Mesothelial cell of epicardium (in vitro differentiated cells): ENCODE measurements at regions not wholly inside any gene's neighbourhood (a gene's known extent, or its start where the extent isn't known, plus 50 kb on each side); places are given as distances from the start of the nearest gene placed in this dataset.

Experiments
- DNase-seq, 2 experiments: peaks; one replicate each; pipeline ENCODE4 v3.0.0; 2021; ENCODE audit warnings: low spot score in 2 of 2; ENCODE audit not compliant: unreplicated experiment in 2 of 2
- H3K27ac Mint-ChIP-seq: 2 replicates; pipeline ENCODE4 v1.8.0; 2021; ENCODE audit warnings: mixed read lengths
- H3K27me3 Mint-ChIP-seq: 2 replicates; pipeline ENCODE4 v1.8.0; 2021; ENCODE audit warnings: low read depth, mixed read lengths
- H3K36me3 Mint-ChIP-seq: 2 replicates; pipeline ENCODE4 v1.8.0; 2021; ENCODE audit warnings: mixed read lengths
- H3K4me1 Mint-ChIP-seq: 2 replicates; pipeline ENCODE4 v1.8.0; 2021; ENCODE audit warnings: mixed read lengths
- H3K4me3 Mint-ChIP-seq: 2 replicates; pipeline ENCODE4 v1.8.0; 2021; ENCODE audit warnings: mild to moderate bottlenecking, moderate library complexity, mixed read lengths
- H3K9me3 Mint-ChIP-seq: 2 replicates; pipeline ENCODE4 v1.8.0; 2021; ENCODE audit warnings: mixed read lengths
- TF ChIP-seq, protein P1 (sequence below): fragments of 200-600 bp; sonication (generic); IDR thresholded peaks from one replicate; pipeline ENCODE4 v1.5.0; 2021; ENCODE audit warnings: antibody characterized with exemption; ENCODE audit not compliant: unreplicated experiment

DNA sequence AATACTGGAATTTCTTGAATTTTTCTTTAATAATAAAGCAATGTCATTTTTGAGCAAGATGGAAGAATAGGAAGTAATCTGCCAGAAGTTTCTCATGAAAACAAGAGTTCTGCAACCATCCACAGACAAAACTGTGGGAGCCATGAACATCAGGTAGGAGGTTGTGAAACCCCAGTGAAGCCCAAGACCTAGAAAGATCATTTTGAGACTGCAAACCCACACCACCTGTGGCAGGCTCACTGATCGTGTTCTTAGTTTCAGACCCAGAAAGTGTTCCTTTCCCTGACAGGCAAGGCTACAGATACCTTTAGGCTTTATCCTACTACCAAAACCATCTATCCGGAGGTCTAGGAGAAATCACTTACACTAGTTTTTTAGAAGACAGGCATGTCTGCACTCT, 2189.8 kb upstream of the PCDH20 start:
- Mint-ChIP-seq H3K27ac (no peak overlapping the region), H3K4me3 (no peak overlapping the region), H3K36me3 (peaks cover 6% of the 10 kb centered on the region), H3K27me3 (no peaks in the 10 kb centered on the region), H3K4me1 (no peaks in the 10 kb centered on the region), H3K9me3 (peaks cover 48% of the 10 kb centered on the region)
- no peak for DNase-seq
- TF ChIP-seq, protein P1, sequence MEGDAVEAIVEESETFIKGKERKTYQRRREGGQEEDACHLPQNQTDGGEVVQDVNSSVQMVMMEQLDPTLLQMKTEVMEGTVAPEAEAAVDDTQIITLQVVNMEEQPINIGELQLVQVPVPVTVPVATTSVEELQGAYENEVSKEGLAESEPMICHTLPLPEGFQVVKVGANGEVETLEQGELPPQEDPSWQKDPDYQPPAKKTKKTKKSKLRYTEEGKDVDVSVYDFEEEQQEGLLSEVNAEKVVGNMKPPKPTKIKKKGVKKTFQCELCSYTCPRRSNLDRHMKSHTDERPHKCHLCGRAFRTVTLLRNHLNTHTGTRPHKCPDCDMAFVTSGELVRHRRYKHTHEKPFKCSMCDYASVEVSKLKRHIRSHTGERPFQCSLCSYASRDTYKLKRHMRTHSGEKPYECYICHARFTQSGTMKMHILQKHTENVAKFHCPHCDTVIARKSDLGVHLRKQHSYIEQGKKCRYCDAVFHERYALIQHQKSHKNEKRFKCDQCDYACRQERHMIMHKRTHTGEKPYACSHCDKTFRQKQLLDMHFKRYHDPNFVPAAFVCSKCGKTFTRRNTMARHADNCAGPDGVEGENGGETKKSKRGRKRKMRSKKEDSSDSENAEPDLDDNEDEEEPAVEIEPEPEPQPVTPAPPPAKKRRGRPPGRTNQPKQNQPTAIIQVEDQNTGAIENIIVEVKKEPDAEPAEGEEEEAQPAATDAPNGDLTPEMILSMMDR = no peak

DNA sequence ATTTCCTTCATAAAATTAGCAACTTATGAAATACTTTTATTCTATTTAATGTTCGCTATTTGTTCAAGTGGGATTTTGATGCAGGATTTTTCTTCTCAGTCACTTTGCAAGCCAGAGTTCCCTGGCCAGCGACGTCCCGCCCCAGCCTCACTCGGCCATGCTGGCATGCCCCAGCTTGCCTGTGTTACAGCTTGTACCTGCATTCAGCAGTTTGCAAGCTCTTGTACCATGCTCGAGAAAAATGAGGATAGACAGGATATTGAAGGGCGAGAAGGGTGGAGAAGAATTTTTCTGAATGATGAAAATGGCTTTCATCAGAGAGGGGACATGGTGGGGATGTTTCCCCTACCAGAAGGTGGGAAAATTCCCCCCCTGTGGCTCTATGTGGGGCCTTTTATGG, 2180.2 kb upstream of the PCDH20 start:
- Mint-ChIP-seq H3K4me1 (no peaks in the 10 kb centered on the region), H3K27ac (no peak overlapping the region), H3K9me3 (no peaks in the 10 kb centered on the region), H3K27me3 (no peaks in the 10 kb centered on the region), H3K4me3 (no peak overlapping the region), H3K36me3 (no peaks in the 10 kb centered on the region)
- DNase-seq = no peak
- TF ChIP-seq, protein P1 = no peak

DNA sequence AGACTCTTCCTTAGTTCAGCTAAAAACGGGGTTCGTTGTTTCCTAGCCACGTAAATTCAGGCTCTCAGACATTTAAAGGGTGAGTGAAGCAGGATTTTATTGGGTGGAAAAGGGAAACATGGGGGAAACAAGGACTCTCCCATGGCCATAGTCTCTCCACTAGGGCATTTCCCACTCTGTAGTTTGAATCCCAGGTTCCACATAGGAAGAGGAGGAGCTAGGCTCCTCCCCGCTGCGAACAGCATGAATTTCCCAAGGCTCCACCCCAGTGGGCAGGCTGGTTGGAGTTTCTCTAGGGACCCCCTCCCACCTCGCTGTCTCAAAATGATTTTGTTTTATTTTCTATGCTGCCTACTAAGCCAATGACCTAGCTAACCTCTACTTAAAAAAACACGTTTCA, 2170.8 kb upstream of the PCDH20 start:
- Mint-ChIP-seq H3K4me1 (peaks cover 5% of the 10 kb centered on the region), H3K36me3 (peaks cover 4% of the 10 kb centered on the region), H3K27ac (no peak overlapping the region), H3K27me3 (no peaks in the 10 kb centered on the region), H3K9me3 (peaks cover 15% of the 10 kb centered on the region), H3K4me3 (no peak overlapping the region)
- TF ChIP-seq, protein P1 = no peak
- DNase-seq = no peak

DNA sequence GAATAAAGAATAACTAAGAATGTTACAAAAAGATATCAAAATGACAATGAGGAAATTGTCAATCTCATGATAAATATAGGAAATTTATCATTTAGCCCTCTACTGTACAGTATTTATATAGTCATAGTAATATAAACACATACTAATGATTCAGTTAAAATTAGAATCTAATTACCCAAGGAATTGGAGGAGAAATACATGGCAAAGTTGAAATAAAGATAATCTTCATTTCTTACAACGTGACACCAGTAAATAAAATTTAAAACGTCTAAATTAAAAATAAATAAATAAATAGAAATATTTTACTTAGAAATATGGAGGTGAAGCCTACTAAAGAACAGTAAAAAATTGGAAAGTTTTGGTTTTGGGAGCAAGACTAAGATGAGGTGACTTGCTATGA, 2163.1 kb upstream of the PCDH20 start:
- no peak overlapping the region for H3K27ac Mint-ChIP-seq
- H3K36me3 Mint-ChIP-seq = peaks cover 8% of the 10 kb centered on the region
- H3K9me3 Mint-ChIP-seq = peaks cover 29% of the 10 kb centered on the region
- no peak for DNase-seq
- H3K4me3 Mint-ChIP-seq = no peak overlapping the region
- TF ChIP-seq, protein P1 = no peak
- peaks cover 9% of the 10 kb centered on the region for H3K4me1 Mint-ChIP-seq
- H3K27me3 Mint-ChIP-seq = no peaks in the 10 kb centered on the region

DNA sequence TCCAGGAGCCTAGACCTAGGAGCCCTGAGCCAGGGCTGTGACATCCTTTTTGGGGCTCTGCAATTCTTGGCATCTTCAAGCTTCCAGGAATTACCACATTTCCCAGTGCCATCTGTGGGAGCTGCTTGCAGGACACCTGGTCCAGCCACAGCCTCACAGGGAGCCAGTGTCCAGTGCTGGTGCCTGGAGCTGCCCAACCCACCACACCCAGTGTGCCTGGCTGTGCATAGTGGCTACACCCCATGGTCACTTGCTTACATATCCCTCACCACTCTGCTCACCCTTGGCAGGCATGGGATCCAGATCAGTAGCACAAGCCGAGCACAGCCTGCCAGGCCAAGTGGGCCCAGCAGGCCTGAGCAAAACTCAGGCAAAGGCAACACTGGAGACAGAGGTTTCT, 2151.4 kb upstream of the PCDH20 start:
- Mint-ChIP-seq H3K27ac (no peak overlapping the region), H3K4me1 (no peaks in the 10 kb centered on the region), H3K36me3 (no peaks in the 10 kb centered on the region), H3K27me3 (no peaks in the 10 kb centered on the region), H3K9me3 (no peaks in the 10 kb centered on the region), H3K4me3 (no peak overlapping the region)
- no peak for DNase-seq
- TF ChIP-seq, protein P1 = no peak

DNA sequence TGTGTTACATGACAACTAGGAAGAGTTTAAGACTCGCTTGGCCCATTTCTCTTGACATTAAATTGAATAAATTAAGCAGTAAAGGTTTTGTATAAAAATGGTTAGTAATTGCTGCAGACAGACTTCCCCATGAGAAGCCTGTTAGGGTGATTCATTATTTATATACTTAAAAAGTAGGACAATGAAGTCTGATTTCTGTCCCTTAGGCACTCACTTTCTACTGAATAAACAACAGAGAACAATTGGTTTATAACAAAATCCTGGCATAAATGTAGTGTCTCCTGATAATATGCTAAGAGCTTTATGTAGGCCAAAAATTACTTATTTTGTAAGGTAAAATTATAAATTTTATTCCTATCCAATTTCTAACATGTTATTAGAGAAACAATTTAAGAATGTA, 2138.5 kb upstream of the PCDH20 start:
- no peak for DNase-seq
- peaks cover 6% of the 10 kb centered on the region for H3K9me3 Mint-ChIP-seq
- peaks cover 6% of the 10 kb centered on the region for H3K4me1 Mint-ChIP-seq
- no peaks in the 10 kb centered on the region for H3K36me3 Mint-ChIP-seq
- no peak overlapping the region for H3K27ac Mint-ChIP-seq
- no peak overlapping the region for H3K4me3 Mint-ChIP-seq
- H3K27me3 Mint-ChIP-seq = no peaks in the 10 kb centered on the region
- TF ChIP-seq, protein P1 = no peak
